GM12864 (cell line): ENCODE measurements at regions not wholly inside any gene's neighbourhood (a gene's known extent, or its start where the extent isn't known, plus 50 kb on each side); places are given as distances from the start of the nearest gene placed in this dataset.

Experiments used
- DNase-seq: peaks from one replicate; pipeline ENCODE4 v3.0.0-alpha.2; 2011; ENCODE audit warnings: low read depth
- H3K4me3 ChIP-seq: 2 replicates; pipeline ENCODE4 v1.5.1; 2011; ENCODE audit warnings: mild to moderate bottlenecking, low read depth, low read length, control low read depth
- CTCF ChIP-seq: IDR thresholded peaks from 2 replicates; pipeline ENCODE4 v1.5.1; 2011; ENCODE audit warnings: low read depth, mild to moderate bottlenecking, moderate library complexity, low read length, control low read depth, inconsistent platforms; ENCODE audit errors: missing control alignments

DNA sequence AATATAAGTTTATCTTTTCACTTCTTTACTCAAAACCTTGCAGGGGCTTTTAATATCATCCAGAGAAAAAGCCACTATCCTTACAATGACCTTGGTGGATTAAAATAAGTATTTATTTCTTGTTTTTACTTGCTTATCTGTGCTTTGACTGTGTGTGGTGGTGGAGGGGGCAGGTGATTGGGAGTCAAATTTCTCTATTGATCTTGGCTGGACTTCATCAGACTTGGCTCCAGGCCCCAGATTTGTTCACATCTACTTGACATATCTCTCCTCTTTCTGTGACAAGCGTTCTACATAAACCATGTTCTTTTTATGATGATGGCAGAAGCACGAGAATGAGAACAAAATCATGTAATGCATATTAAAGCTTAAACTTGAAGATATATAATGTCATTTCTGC, 670.8 kb downstream of the PCDH17 start:
- no peak for TF ChIP-seq CTCF
- H3K4me3 ChIP-seq, result no peak overlapping the region
- no peak for DNase-seq

DNA sequence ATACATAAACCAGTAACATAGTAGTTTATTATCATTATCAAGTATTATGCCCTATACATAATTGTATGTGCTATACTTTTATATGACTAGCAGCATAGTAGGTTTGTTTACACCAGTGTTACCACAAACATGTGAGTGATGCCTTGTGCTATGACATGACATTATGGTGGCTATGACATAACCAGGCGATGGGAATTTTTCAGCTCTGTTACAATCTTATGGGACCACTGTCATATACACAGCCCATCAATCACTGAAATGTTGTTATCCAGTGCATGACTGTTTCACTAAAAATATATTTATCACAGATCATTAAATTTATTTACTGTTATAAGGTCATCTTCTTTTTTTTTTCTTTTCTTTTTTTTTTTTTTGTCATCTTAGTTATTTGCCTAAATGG, 674.5 kb downstream of the PCDH17 start:
- TF ChIP-seq CTCF, result no peak

GRCh38 chr13:58313219-58313618, 681.7 kb downstream of the PCDH17 start:
- no peak overlapping the region for H3K4me3 ChIP-seq
- no peak for DNase-seq
- no peak for TF ChIP-seq CTCF

More for the DNA sequence above, 674.5 kb downstream of the PCDH17 start:
- DNase-seq, result no peak
- no peak overlapping the region for H3K4me3 ChIP-seq

DNA sequence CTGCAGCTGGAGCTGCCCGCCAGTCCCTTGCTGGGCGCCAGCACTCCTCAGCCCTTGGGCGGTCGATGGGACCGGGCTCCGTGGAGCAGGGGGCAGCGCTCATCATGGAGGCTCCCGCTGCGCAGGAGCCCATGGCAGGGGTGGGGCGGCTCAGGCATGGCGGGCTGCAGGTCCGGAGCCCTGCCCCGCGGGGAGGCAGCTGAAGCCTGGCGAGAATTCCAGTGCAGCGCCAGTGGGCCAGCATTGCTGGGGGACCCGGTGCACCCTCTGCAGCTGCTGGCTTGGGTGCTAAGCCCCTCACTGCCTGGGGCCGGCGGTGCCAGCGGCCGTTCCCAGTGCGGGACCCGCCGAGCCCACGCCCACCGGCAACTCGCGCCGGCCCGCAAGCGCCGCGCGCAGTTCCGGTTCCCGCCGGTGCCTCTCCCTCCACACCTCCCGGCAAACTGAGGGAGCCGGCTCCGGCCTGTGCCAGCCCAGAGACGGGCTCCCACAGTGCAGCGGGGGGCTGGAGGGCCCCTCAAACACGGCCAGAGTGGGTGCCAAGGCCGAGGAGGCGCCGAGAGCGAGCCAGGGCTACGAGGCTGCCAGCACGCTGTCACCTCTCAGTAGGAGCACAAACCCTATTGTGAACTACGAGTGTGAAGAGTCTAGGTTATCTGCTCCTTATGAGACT, 687.1 kb downstream of the PCDH17 start:
- no peak for DNase-seq
- H3K4me3 ChIP-seq, result no peak overlapping the region
- TF ChIP-seq CTCF, result no peak

- no peak overlapping the region for H3K4me3 ChIP-seq
- DNase-seq, result no peak
- no peak for TF ChIP-seq CTCF
Observed at GRCh38 chr13:58324161-58324560, 692.6 kb downstream of the PCDH17 start.

- TF ChIP-seq CTCF, result no peak
- no peak overlapping the region for H3K4me3 ChIP-seq
- no peak for DNase-seq
Observed at GRCh38 chr13:58329746-58330145, 698.2 kb downstream of the PCDH17 start.

DNA sequence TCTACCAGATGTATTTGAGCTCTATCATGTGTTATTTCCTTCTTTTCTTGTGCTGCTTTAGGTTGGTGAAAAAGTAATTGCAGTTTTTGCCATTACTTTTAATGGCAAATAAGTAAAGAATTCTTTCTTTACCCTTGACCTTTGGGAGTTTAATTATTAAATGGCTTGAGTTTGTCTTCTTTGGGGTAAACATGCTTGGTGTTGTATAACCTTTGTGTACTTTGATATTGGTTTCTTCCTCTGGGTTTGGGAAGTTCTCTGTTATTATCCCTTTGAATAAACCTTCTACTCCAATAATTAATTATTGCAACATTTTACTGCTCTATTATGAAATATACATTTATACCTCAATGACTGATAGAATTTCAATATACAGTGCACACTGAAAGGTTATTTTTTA, 709.4 kb downstream of the PCDH17 start:
- H3K4me3 ChIP-seq, result no peak overlapping the region
- no peak for TF ChIP-seq CTCF
- no peak for DNase-seq
